ENCODE measurements at regions not wholly inside any gene's neighbourhood (a gene's known extent, or its start where the extent isn't known, plus 50 kb on each side); places are given as distances from the start of the nearest gene placed in this dataset.
"Not testable (repeated sequence)": the region's sequence is repeated elsewhere in the genome, so short reads cannot be mapped to it uniquely, and the experiment has no call there.

DNA sequence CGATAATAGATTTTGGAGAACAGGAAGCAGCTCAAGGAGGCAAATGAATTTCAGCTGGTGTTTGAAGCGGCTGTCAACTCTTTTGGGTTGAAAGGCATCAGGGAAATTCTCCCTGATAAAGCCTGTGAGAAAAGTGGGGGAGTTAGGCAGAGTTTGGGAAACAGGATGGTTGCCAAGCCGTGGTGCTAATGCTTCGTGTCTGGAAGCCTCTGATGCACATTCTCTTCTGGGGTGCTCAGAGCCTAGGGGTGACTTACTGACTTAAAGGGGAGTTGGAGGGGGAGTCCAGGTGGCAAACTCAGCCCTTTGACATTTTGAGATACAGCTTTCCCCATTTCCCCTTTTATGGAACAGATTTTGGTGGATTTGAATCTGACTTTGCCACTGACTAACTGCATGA, 202.5 kb upstream of the CLINT1 start:
- DNase-seq (ENCODE audit: low read depth) = no peak

DNA sequence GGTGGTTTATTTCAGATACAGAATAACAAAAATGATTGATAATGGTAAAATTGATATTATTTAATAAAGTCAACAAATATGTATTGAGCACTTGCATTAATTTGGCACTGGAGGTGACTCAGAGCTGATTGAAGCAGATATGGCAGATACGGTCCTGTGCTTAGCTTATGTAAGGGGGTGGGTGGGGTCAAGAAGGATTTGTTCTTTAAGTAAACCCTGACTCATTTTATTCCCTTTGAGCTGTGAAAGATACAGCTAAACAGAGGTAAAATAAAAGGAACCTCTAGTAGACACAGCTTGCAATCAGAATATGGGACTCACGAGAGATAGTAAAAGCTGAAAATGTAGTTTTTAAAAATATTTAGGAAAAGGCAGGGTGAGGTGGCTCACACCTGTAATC, 201.3 kb upstream of the CLINT1 start:
- DNase-seq (ENCODE audit: low read depth) = no peak

DNA sequence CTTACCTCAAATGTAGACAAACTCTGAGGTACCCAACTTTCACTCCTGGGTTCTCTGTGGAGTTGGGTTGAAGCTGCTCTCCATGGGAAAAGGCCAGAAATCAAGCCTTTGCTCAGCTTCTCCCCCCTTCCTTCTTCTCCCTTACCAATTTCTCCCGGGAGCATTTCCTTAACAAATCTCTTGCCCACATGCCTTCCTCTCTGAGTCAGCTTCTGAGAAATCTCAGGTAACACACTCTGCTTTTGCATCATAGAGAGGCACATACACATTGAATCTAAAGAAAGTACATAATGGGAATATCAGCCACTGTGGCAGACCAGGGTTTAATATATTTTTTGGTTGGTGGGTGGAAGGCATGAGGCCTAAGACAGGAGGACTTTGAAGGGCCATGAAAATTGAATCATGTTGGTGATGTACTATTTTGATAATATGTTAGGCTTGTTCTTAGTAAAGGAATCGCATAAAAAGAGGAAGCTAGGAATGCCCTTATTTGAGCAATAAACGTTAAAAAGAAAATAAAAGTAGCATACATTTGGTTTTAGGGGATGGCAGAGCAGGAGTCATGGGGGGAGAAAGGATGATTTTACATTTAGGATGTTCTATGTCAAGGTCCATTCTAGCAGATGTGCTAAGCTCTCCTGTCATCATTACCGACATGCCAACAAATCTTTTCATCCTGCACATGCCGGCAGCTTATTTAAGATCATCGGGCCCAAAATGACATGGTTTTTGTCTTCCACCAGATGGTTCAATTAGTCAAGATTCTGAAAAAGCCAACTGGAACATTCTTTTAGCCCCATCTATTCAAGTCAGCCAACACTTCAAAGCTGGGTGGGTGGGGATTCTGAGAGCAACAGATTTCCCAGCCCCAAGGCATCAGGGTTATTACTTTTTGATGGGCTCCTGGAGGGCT, 199.5 kb upstream of the CLINT1 start:
- no peak for DNase-seq (ENCODE audit: low read depth)

DNA sequence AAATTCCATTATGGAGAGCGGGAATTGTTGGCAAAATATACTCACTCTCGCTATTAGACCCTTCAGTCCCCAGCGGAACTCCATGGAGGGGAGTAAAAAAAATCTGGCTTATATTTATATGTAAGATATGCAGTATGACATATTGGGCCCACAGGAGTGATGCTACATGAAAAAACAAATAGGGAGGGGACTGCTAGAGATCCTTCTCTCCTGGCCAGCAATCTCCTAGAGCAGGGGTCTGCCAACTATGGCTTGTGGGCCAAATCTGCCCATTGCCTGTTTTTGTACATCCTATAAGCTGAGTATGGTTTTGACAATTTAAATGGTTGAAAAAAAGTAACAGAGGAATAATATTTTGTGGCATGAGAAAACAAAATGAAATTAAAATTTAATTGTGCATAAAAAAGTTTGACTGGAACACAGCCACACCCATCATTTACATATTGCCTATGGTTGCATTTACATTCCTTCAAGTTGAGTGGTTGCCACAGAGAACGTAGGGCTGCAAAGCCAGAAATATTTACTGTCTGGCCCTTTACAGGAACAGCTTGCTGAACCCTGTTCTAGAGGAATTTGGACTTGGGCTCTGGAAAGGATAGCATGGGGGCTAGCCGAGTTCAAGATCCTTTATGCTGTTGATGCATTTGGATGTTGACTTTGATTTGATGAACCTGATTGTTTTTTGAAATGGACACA, 197.3 kb upstream of the CLINT1 start:
- no peak for DNase-seq (ENCODE audit: low read depth)

DNA sequence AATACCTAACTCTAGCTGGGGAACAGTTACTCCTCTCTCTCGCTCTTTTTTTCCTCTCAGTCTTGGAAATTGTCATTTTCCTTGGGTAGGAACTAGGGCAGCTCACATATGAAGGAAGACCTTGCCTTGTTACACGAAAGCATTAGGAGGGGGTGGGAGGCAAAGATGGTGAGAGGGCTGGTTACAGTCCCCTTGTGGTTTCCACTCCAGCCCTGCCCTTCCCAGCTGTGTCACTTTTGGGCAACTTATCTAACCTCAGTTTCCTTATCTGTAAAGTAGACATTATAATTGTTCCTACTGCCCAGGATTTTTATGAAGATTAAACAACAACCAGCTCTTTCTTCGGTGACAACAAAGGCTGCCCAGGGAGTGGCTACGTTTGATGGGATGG, 196.2 kb upstream of the CLINT1 start:
- DNase-seq (ENCODE audit: low read depth) = no peak

DNA sequence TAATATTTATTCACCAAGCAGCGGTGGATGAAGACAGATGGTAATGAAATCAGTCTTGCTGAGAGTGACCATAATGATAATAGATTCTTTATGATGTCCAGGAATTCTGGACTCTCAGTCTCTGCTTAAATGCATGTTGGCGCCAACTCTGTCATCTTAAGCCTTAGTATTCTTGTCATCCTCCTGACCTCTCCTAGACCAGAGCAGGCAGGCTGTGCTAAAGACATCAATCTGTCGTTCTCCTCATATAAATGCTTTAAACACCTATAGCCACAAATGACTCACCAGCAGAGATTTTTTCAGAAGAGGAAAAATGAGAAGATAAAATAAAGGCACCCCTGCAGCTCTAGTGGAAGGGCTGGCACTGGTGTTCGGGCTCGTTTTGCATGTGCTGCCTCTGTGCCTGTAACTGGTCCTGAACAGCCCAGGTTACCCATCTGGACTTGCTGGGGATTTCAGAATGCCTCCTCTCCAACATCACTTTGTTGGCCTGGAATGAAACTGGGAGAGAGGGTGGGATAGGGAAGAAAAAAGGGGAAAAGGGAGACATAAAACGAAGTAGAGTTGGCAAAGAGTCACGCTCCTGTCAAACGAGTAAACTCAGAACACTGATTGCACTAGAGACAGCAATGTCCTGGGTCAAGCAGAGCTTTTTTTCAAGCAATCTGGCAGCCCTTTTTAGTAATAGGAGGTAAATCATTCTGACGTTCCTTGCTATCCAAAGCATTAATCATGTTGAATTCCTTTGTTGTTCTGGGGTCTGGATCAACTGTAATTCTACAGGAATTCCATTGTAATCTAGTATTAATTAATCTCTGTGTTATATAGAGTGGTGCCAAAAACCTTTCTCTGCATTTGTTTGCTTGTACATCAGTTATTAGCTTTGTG, 195.5 kb upstream of the CLINT1 start:
- no peak for DNase-seq (ENCODE audit: low read depth)

DNA sequence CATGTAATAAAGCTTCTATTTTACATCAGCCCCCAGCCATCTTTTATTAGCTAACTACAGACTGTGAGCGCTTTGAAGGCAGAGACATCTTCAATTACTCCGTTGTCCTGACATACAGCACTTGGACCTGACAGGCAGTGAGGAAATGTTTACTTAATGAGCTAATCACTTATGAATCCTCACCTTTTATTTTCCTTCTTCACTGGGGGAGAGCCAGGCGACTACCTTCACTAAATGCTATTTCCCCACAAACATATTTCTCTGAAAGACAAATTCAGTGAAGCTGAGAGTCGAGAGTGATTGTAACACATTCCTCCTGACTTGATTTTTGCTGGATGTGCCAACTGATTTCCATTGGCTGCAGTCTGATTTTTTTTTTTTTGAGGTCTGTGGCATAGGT, 192.1 kb upstream of the CLINT1 start:
- no peak for DNase-seq (ENCODE audit: low read depth)

DNA sequence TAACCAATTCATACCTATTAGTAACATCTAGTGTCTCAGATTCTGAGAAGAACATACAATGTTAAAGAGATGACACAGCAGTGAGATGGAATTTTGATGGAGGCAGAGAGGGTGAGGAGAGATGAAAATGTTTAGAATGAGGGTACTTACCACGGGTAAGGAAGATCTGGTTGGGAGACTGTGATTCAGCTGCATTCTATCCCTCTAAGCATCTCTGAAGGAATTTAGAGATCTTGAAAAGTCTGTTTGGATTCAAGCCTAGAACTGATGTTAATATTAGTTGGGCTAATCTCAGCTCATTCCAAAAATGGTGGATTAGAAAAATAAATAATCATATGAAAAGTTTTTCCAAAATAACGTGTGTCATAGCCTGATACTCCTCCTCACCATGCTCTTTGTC, 191.5 kb upstream of the CLINT1 start:
- DNase-seq (ENCODE audit: low read depth) = no peak

DNA sequence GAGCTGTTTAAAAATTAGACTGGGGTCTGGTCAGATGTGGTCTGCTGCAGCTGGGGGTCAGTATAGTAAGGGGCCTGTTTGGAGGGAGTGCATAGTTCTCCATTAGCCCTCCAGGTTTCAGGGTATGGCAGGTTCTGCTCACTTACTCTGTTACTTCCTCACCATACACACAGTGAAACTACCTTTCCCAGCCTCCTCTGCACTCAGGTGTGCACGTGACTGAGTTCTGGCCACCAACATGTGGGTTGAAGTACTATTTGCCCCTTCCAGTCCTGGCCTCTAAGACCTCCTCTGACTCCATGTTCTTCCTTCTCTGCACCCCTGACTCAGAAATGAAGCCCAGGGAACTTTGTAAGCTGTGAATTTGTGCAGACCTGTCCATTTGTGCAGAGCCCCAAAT, 190.5 kb upstream of the CLINT1 start:
- no peak for DNase-seq (ENCODE audit: low read depth)

DNA sequence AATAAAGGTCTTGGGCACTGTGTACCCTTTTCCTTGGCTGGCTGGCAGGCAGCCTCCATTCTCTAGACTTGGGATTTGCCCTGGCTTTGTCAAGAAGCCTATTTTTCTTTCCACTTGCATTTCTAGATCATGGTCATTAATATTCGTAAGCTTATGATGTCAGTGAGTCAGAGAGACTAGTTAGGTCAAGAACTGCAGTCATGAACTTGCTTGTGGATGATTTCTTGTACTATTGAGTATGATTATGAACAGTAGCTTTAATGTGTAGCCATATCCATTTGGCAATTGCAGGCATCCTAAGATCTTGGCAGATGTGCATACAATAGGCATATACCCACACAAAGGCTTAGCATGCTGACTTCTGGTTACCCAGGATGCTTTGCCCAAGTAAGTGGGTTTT, 186.8 kb upstream of the CLINT1 start:
- no peak for DNase-seq (ENCODE audit: low read depth)

DNA sequence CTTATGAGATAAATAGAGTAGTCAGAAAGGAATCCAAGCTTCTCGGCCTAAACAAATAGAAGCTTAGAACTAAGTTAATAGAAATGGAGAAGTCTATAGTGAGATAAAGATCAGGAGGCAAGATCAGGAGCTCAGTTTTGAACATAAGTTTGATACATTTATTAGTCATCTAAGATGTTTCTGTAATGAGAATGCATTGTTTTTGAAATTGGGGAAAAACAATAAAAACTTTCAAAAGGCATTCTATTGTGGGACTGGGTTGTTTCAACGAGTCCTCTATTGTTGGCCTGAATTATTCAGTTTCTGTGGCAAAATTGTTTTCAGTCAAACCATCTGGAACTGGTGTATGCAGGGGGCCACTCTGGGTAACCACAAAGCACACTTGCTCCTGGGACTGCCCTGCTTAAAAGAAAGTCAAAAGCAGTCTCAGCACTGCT, 181.0 kb upstream of the CLINT1 start:
- DNase-seq (ENCODE audit: low read depth) = no peak

DNA sequence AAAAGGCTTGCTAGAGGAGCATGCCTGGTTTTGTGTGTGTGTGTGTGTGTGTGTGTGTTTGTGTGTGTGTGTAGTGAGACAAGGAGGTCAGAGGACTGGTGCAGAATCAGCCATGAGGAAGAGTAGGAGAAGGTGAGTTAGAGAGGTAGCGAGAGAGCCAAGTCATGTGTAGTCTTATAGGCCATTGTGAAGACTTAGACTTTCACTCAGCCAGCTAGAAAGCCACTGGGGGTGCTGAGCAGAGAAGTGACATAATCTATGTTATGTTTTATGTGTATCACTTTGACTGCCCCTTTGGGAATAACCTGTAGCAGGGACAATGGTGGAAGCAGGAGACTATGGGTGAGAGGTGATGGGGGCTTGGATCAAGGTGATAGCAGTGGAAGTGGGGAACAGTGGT, 180.5 kb upstream of the CLINT1 start:
- no peak for DNase-seq (ENCODE audit: low read depth)

DNA sequence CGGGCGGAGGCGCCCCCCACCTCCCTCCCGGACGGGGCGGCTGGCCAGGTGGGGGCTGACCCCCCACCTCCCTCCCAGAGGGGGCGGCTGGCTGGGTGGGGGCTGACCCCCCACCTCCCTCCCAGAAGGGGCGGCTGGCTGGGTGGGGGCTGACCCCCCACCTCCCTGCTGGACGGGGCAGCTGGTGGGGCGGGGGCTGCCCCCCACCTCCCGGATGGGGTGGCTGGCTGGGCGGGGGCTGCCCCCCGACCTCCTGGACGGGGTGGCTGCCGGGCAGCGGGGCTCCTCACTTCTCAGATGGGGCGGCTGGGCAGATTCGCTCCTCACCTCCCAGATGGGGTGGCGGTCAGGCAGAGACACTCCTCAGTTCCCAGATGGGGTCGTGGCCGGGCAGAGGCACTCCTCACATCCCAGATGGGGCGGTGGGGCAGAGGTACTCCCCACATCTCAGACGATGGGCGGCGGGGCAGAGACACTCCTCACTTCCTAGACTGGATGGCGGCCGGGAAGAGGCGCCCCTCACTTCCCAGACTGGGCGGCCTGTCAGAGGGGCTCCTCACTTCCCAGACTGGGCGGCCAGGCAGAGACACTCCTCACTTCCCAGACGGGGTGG, 178.1 kb upstream of the CLINT1 start:
- DNase-seq (ENCODE audit: low read depth) = not testable (repeated sequence)

DNA sequence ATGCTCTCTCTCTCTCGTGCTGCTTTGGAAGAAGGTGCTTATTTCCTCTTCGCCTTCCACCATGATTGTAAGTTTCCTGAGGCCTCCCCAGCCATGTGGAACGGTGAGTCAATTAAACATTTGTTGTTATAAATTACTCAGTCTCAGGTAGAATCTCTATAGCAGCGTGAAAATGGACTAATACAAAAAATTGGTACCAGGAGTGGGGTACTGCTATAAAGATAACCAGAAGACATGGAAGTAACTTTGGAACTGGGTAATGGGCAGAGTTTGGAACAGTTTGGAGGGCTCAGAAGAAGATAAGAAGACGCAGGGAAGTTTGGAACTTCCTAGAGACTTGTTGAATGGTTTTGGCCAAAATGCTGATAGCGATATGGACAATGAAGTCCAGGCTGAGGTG, 175.6 kb upstream of the CLINT1 start:
- DNase-seq (ENCODE audit: low read depth) = not testable (repeated sequence)

DNA sequence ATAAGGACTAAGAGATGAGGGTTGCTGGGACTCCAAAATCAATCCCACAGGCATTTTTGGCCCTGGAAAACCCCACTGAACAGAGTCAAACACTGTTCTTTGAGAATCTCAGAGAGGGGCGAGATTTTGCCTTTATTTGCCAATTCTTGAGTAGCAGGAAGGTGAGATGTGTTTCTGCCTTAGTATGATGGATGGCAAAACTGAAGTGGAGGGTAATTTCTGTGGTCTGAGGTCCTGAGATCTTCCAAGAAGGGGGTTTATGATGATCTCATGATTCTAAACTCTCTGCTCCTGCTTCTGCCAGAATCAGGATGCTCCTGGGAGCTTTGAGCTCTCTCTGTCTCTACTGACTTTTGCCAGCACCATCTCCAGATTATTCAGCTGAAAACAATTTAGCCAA, 174.8 kb upstream of the CLINT1 start:
- no peak for DNase-seq (ENCODE audit: low read depth)

DNA sequence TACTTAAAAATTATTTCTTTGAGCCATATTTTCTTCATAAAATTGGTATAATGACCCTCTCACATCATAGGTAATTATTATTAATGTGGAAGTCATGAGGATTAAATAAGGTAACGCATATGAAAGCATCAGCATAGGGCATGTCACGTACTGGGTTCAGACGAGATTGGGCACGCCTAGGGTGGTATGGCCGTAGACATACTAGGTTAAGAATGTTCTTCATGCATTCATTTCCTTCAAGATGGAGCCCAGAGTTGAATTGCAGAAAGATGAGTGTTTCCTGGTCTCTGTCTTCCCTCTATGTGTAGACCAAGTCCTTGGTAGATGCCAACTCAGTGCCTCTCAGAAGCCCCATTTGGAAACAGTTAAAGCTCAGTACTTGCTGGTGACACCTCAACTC, 174.1 kb upstream of the CLINT1 start:
- no peak for DNase-seq (ENCODE audit: low read depth)

DNA sequence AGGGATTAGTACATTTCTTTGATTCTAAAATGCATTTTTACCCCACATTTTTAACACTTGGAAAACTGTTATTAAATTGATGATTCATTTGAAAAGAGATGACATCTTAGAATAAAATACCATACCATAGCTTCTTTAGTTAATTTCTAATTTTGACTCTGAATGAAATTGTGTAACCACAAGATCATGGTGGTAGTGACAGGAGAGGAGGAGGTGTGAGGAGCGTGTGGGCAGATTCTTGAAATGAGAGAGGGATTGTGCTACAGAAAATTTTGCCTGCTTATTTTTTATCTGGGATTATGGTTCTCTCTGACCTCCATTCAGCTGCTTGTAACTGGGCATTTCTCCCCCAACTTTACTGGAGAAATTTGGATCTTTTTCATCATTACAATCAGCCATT, 173.3 kb upstream of the CLINT1 start:
- no peak for DNase-seq (ENCODE audit: low read depth)

DNA sequence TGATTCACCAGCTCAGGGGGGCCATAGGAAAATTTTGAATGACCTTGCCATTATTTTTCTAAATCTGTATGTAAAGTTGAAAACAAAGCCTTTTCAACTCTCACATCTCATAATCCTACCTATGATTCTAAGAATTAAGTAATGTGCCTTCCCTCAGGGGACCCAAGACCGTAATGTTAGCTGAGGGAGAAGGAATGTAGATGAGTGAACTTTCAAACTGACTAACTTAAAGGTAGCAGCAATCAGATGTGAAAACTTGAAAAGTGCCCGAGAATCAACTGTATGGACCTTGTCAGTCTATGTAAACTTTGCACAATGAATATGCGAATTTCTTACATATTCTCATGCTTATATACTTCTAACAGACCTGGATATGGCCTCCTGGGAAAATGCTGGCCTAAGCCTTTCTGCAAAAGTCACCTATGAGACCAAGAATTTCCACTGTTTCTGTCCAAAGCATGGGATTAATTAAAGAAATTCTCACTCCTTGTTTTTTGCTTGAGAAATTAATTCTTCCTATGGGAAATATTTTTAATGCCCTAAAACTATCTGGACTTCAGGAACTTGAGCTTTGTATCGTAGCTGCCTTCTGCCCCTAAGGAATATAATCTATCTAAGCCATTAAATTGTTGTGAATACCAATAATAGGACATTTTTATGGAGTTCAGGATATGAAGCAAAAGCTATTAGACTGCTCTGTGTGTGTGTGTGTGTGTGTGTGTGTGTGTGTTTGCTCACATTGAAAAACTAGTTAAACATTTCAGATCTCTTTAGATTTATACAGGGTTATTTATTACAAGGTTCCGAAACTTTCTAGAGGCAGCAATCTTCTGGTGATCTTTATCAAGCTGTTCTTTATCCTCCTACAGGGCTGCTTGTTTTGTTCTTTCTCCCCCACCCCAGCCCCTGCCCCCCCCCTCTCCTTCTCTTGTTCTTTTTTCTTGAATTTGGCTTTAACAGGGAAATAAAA, 169.1 kb upstream of the CLINT1 start:
- no peak for DNase-seq (ENCODE audit: low read depth)

DNA sequence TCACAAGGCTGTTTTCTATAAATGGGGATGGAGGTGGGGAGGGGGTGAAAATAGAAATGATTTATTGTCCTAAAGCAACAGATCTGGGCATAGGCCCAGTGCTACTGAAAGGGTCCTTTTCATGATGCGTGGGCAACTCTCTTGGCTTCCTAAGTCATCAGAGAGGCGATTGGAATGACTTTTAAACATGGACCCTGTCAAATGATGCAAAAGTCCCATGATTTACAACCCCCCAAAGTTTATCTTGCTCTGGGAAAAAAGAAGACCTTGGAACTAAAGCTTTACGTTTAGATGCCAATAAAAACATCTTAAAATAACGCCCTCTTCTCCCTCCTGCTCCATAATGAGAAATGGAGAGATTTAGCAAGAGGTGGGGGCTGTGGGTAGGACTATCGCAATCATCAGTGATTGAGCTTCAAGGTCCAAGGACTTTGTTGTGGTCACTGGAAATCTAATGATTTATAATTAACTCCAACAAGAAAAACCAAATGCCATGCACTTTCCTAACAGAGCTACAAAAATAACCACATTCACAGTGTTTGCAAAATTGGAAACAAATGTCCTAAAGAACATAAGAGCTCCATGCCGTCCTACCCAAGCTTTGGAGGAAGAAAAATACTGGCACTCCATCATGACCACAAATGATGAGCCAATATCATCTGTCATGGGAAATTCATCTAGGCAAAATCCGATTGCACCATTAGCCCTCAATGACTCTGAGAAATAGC, 167.5 kb upstream of the CLINT1 start:
- DNase-seq (ENCODE audit: low read depth) = no peak

DNA sequence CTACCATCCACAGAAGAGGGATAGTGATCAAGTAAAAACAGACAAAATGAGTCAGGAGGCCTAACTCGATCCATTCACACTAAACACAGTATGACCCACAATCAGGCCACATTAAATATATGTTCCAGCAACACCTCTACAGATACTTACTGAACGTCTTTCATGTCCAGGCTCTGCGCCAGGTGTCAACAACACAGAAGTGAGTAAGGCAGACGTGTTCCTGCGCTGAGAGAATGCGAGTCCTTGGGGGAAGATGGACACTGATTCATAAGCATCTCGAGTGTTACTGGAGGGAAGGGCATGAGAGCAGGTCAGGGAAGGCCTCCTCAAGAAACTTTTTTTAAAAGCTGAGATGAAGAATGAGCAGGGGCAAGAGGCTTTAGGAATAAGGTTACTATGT, 164.3 kb upstream of the CLINT1 start:
- DNase-seq (ENCODE audit: low read depth) = no peak
